GM18508 (cell line): ENCODE measurements at regions not wholly inside any gene's neighbourhood (a gene's known extent, or its start where the extent isn't known, plus 50 kb on each side); places are given as distances from the start of the nearest gene placed in this dataset.
A peak's percentile ranks its signal among the peaks of the same experiment; 100 is the strongest.
"Not testable (repeated sequence)": the region's sequence is repeated elsewhere in the genome, so short reads cannot be mapped to it uniquely, and the experiment has no call there.

ENCODE experiments used
- ATAC-seq: cut with Tn5 transposase; IDR thresholded peaks from one replicate; pipeline ENCODE4 v1.9.1; 2021; ENCODE audit warnings: moderate number of reproducible peaks; ENCODE audit not compliant: insufficient read depth, unreplicated experiment

DNA sequence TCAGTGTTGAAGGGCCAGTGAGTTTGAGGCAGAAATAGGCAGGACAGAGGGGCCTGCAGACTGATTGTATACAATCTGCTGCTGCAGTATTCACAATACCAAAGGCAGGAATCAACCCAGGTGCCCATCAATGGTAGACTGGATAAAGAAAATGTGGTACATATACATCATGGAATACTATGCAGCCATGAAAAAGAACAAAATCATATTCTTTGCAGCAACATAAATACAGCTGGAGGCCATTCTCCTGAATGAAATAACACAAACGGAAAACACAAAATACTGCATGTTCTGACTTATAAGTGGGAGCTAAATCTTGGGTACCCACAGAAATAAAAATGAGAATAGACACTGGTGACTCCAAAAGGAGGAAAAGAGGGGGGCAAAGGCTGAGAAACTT, 485.1 kb downstream of the XYLT1 start:
- no peak for ATAC-seq

DNA sequence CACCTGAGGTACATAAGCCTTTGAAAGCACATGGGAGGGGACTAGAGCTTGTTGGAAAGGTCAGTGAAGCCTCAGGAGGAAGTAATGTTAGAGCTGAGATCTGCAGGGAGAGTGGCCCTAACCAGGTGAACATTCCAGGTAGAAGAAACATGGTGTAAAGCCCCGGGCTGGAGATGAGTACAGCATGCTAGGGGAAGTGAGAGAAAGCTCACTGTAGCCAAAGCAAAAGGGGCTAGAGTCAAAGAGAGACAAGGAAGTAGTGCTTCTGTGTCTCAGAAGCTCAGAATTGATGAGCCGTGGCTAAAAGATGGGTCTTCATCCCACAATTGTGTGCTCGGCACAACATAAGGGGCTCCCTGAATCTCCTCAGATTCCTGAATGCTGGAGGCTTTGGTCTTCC, 481.8 kb downstream of the XYLT1 start:
- no peak for ATAC-seq

DNA sequence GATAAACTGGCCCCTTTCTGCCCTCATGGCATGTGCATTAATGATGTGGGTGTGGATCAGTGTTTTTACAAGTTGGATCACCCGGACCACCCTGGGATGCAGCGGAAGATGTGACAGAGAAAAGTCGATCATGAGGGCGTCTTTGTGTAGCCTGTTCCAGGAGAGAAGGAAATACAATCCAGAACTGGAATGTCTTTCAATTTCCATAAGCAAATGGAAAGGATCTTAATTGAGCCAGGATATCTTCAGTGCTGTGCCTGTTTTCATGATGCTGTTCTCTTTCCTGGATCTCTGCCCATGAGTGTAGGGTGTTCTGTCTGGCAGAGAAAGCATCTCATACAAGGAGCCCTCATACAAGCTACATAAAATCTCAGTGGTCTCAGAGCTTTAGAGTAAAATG, 481.4 kb downstream of the XYLT1 start:
- no peak for ATAC-seq

DNA sequence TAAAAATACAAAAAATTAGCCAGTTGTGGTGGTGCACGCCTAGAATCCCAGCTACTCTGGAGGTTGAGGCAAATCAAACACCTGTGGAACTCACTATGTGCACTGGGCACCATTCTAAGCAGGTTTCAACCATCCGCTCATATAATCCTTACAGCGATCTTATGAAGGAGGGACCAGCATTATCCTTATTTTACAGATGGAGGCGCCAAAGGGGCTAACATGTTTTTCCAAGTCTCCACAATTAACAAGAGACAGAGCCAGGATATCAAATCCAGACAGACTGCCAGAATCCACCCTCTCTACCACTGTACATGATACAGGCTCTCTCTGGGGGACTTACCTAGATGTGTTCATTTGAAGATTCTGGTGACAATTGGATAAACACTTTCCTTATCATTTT, 479.0 kb downstream of the XYLT1 start:
- no peak for ATAC-seq

DNA sequence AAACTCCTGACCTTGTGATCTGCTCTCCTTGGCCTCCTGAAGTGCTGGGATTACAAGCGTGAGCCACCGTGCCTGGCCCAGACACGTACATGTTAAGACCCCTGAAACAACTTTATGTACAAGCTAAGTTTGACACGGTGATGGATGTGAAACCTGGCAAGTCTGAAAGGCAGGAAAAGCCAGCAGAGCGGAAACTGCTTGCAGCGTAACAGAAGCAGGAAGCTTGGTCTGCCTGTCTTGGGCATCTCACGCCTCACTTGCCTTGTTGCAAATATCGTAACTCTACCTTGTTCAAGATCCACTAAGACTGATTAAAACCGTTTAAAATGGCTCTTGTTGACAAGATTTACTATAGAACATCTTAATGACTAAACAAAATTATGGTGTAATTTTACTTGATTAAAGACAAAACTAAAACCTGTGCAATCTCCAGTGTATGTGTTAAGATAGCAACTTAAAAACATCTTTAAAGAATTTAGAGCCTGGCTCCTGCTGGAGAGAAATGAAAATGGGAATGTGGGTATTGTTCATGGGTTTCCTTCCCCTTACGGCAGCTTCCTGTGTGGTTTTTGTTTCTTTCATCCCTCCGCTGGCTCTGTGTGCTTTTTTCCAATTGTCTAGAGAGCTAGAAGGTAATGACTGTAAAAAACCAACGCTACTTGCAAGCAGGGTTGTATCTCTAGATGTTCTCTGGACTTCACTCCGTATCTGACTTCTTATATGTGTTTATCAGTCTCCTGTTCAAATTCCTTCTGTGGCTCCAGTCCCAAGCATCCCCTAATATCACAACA, 477.6 kb downstream of the XYLT1 start:
- ATAC-seq: no peak

DNA sequence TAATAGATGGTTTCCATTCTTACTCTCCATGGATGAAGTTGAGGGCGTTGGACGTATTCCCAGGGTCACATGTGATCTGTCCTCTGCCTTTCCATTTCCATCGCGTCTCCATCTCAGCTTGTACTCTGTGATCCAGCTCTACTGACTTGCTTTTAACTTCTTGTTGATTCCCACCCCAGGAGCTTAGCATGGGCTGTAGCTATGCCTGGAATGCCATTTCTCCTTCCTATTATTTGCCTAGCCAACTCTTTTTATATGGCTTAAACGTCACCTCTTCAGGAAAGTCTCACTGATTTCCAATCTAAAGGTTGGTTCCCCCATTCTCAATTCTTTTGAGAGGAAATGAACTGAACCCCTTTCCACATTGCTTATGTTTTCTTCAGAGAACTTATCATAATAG, 475.9 kb downstream of the XYLT1 start:
- ATAC-seq: no peak

DNA sequence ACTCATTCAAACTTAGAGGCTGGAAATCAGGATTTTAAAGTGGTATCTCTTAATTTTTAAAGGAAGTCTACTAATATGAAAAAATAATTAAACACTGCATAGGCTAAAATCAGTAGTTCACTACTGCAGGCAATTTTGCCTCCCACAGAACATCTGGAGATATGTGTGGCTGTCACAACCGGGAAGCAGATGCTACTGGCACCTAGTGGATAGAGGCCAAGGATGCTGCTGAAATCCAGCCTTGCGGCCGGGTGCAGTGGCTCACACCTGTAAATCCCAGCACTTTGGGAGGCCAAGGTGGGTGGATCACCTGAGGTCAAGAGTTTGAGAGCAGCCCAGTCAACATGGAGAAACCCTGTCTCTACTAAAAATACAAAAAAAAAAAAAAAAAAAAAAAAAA, 473.9 kb downstream of the XYLT1 start:
- no peak for ATAC-seq

DNA sequence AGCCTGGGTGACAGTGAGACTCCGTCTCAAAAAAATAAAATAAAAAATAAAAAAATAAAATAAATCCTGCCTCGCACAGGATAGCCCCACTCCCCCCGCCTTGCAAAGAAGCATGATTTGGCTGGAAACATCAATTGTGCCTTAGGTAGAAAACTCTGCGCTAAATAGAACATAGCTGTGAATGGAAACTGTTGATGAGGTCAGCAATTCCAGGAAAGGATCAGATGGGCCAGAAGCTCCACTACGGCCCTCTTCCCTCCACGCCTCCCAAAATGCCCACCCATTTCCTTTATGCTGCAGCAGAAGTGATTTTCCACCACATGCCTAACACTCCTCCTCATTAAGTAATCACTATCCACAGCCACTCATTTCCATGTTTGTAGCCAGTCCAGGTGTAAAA, 473.4 kb downstream of the XYLT1 start:
- no peak for ATAC-seq

DNA sequence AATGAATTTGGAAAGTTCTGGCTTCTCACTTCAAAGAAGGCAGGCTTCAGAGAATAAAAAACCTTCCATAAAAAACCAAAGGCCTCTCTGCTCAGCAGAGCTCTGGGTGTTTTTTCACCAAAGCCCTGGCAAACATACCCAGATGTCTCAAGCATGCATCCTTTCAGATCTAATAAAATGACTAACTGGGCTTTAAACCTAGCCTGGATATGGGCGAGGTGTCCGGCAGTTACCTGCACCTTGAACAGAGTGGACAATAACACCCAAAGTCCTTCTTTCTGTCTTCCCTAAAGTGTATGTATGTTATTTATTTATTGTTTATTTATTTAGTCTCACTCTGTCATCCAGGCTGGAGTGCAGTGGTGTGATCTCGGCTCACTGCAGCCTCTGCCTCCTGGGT, 469.3 kb downstream of the XYLT1 start:
- ATAC-seq: no peak

DNA sequence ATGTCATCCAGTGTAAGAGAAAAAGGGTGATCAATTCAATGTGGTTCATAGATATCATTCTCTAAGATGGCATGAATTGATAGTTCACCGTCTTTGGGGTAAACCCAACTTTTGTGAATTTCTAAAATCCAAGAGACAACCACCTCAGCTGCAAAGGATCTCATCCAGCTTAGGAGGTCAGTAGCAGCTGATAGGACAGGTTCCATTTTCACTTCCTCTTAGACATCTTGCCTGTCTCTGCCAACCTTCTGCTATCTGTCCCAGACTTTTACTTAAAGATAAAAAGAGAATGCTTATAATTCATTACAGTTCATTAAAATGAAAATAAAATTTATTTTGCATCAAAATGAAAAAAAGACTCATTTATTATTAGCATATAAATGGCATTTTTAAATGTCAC, 468.2 kb downstream of the XYLT1 start:
- ATAC-seq: no peak

DNA sequence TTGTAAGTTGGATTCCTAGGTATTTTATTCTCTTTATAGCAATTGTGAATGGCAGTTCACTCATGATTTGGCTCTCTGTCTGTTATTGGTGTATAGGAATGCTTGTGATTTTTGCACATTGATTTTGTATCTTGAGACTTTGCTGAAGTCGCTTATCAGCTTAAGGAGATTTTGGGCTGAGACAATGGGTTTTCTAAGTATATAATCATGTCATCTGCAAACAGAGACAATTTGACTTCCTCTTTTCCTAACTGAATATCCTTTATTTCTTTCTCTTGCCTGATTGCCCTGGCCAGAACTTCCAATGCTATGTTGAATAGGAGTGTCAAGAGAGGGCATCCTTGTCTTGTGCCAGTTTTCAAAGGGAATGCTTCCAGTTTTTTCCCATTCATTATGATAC, 464.8 kb downstream of the XYLT1 start:
- ATAC-seq: not testable (repeated sequence)

DNA sequence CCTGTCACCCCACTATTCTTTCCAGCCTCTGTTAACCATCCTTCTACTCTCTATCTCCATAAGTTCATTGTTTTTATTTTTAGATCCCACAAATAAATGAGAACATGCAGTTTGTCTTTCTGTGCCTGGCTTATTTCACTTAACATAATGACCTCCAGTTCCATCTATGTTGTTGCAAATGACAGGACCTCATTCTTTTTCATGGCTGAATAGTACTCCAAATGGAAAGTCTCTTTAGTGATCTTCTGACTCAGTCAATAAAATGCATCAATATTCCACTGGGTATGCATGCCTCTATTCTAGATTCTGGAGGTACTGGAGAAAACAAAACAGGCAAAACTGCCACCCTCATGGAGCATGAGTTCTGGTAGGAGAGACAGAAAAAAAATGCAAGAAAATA, 459.0 kb downstream of the XYLT1 start:
- no peak for ATAC-seq

DNA sequence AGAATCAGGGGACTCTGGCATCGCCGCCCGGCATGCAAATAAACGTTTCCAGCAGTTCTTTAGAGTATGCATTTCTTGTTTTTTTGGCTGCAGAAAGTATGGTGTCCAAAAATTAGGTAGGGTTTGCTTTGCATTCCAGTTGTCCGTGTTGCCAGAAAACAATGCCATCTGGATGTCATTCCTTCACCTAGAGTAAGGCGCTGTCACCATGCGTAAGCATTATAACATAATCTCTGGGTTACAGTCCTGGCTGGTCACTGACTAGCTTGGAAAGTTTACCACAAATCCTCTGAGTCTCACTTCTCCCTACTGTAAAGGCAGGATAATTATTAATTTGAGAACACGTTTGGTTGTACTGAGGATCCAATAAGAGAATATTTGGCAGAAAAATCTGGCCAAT, 457.7 kb downstream of the XYLT1 start:
- no peak for ATAC-seq

DNA sequence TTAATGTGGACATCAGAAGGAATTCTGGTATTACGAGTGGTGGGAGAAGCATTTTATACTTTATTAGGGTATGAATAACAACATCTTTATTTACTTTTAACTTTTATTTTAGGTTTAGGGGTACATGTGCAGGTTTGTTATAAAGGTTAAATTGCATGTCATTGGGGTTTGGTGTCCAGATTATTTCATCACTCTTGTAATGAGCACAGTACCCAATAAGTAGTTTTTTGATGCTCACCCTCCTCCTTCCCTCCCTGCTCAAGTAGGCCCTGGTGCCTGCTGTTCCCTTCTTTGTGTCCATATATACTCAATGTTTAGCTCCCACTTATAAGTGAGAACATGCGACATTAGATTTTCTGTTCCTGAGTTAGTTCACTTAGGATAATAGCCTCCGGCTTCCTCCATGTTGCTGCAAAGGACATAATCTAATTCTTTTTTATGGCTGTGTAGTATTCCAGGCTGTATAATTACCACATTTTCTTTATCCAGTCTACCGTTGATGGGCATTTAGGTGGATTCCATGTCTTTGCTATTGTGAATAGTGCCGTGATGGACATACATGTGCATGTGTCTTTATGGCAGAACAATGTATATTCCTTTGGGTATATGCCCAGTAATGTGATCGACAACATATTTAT, 456.2 kb downstream of the XYLT1 start:
- no peak for ATAC-seq

DNA sequence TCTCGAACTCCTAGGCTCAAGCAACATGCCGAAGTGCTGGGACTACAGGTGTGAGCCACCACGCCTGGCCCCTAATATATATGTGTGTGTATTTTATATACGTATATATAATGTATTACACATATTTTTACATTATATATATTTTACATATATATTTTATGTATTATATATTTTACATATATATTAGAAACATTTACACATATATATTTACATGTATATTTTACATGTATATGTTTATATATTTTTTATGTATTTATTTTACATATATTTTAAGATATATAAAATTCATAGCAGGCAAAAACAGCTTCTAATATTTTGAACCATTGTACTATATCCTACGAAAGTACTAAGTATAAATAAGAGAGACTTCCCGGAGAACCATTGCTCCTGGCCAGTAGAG, 455.1 kb downstream of the XYLT1 start:
- no peak for ATAC-seq

DNA sequence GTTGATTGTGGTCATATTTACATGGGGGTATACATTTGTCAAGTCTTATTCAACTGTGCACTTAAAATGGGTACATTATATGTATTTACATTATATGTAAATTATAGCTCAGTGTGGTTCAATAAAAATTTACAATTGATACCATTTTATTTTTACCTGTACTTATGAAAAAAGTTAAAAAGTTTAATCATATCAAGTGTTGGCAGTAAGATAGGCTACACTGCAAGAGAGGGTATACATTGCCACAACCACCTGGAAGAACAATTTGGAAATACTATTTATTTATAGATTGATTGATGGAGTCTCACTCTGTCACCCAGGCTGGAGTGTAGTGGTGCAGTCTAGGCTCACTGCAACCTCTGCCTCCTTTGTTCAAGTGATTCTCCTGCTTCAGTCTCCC, 453.3 kb downstream of the XYLT1 start:
- ATAC-seq: no peak

DNA sequence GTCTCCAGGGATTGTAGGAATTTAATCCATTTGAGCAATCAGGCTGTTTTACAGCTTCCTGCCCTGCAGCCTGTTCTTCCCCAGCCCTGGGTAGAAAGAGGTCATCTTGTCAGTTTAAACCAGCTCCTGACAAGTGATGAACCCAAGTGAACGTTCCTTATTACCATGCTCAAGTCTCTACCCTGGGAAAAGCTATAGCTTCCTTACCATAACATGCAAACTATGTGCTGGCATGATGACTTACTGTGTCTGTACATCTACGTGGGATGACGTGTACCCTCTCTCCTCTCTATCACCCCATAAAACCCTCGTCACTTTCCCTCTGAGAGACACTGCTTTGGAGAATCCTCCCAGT, 452.2 kb downstream of the XYLT1 start:
- ATAC-seq: no peak

DNA sequence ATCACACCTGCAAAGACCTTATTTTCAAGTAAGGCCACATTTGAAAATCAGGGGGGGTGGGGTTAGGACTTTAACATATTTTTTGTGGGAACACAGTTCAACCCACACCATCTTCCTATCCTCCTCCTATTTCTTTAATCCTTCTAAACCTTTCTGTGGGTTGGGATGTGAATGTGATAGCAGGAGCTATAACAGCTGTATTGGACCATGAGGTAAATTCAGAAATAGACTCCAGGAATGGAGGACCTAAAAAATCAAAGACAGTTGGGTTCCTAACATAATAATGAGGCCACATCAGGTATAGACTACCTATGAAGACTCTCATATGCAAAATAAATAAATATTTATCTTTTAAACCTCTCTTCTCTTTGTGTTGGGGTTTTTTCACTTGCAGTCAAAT, 451.4 kb downstream of the XYLT1 start:
- ATAC-seq: no peak

DNA sequence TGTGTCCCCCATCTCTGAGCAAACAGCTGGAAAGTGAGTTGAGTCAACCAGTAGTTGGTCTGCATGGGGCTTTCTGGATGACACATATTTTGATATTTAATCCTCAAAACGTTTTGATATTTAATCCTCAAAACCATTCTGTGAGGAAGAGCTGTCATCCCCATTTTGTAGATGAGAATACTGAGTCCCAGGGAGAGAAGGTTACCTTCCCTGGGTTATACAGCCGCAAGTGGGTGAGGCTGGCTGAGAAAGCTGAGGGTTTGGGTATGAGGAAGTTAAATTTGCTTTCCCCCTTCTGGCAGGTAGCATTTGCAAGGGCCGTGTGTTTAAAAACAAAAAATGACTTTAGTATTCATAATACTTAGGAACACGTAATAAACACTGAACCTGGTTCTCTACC, 447.2 kb downstream of the XYLT1 start:
- no peak for ATAC-seq

DNA sequence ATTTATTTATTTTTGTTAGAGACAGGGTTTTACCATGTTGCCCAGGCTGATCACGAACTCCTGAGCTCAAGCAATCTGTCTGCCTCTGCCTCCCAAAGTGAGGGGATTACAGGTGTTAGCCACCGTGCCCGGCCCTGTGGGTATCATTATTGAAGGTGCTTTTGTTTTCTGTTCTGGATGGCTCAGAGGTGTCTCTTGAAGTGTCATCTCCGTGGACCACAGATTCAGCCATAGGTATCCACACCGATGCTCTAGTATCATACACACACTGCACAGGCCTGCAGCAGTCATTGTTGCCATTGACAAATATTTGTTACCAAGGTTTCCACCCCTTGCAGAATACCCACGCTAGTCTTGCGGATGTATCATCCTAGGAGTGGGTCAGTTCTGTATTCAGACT, 446.2 kb downstream of the XYLT1 start:
- ATAC-seq: no peak

DNA sequence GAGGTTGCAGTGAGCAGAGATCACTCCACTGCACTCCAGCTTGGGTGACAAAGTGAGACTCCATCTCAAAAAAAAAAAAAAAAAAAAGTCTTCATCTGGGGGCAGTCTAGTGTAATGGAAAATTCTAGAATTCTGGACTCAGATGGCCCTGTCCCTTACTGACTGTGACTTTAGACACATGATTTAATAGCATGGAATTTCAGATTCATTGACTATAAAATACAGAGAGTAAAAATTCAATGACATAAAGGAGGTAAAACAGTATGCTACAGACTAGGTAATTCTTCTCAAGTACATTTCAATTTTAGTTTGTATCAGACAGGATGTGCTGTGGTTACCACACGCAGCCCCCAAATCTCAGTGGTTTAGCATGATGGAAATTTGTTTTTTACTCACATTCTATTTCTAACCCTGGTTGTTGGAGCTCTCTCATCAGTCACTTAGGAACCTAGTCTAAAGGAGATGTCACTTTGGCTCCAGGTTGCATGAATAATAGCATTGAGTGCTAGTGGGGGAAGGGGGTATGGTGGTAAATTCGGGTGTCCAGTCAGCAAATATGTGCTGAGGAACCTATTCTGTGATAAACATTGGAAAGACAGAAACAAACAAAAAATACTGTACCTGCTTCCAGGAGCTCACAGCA, 444.0 kb downstream of the XYLT1 start:
- ATAC-seq: peak; percentile 77
